HG03571 (cell line): ENCODE measurements at regions not wholly inside any gene's neighbourhood (a gene's known extent, or its start where the extent isn't known, plus 50 kb on each side); places are given as distances from the start of the nearest gene placed in this dataset.

Experiments used
- ATAC-seq: cut with Tn5 transposase; IDR thresholded peaks from one replicate; pipeline ENCODE4 v1.9.1; 2021; ENCODE audit not compliant: unreplicated experiment

DNA sequence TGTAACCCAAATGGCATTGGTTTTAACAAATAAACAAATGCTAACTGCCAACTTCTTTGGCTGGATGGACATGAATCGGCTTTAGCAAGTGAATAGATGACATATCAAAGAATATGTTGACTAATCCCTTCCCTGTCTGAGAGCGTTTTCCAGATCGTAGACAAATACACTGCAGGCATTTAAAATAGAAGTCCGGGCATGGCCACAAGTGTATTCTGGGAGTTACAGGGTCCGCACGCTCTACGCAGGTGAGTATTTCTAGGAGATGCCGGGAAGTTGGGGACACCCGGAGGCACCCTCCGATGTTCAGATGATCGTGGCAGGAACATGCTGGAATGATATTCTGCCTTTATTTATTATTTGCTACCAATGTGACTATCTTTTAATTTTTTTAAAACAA lies 53.2 kb upstream of the ZNF536 start:
- ATAC-seq: no peak

DNA sequence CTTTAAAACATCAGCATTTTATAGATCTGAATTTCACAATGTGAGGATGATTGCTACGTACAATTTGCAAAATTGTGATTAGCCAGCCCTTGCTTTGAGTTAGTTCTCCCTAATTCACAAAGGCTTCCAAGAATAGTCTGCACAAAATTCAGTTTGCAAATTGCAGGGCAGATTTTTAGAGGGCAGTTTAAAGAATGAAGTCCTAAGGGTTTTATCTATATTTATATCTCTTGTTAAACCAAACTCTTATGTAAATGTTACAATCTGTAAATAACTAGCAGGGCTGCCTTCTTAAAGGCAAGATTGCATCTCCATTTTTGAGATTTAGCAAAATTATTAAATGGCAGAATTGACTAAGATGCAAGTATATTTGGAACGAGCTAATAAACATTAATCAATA lies 52.8 kb upstream of the ZNF536 start:
- ATAC-seq: no peak

DNA sequence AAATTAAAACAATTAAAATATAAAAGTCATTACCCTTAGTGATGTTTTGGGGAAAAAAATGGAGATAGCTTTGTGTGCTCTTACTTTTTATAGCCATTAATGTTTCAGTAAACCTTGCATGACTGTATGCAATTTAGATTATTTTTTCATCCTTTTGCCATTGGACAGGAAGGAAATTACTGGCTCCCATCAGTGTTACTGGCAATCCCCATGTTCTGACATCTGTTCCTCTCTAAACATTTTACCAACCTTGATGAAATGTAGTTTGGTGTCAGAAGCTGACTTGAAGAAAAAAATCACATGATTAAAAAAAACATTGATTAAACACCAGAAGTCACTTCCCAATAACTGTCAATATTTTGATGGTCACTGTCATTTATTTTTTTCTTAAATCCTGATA lies 52.3 kb upstream of the ZNF536 start:
- no peak for ATAC-seq

DNA sequence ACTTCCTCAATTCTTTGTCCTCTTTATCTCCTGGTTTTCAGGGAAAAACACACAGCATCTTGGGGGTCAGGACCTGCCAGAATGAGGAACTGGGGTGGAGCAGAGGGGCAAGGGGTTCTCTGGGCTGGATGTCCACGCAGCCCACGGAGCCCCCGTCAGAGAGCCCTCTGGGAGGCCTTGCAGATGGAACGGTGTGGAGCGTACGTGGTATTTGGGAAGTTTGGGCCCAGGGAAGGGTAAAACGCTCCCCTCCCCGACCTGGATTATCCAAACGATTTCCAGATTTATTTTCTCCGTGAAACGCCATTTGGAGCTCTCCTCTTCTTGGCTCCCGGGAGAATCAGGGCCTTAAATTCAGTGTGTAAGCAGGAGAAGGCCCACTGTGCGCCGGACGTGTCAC lies 51.7 kb upstream of the ZNF536 start:
- ATAC-seq: no peak

DNA sequence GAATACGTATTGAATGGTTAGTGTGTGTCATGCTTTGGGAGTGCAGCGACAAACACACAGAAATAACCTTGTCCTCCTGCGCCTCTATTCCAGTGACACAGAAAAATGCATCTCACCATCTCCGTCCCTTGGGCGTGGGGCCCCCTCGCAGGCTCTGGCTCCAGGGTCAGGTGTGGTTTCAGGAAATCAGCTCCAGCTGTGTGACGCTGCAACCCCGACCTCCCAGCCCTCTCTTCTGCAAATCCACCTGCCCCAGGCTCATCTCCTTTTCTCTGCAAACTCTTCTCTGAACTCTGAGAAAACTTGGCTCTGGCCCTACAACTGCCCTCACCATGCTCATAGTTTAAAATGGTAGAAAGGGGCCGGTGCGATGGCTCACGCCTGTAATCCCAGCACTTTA lies 51.3 kb upstream of the ZNF536 start:
- ATAC-seq: no peak
